GM13976 (cell line): ENCODE measurements at regions not wholly inside any gene's neighbourhood (a gene's known extent, or its start where the extent isn't known, plus 50 kb on each side); places are given as distances from the start of the nearest gene placed in this dataset.

ENCODE experiments used
- DNase-seq: peaks from one replicate; pipeline ENCODE4 v3.0.0; 2012; ENCODE audit warnings: low spot score
- in situ Hi-C: fragments of 300-500 bp; cut with MboI; formaldehyde crosslinking; loops from one replicate; pipeline ENCODE4 v1.12.0; 2022; ENCODE audit warnings: low sequenced_read_pairs, mixed read lengths, inconsistent platforms; ENCODE audit not compliant: unreplicated experiment
- TF ChIP-seq, protein P1 (sequence below): IDR thresholded peaks from 2 replicates; pipeline ENCODE4 v1.5.1; 2012; ENCODE audit warnings: borderline replicate concordance, mild to moderate bottlenecking; ENCODE audit not compliant: insufficient read depth; ENCODE audit errors: extremely low read depth, missing control alignments, control extremely low read depth

DNA sequence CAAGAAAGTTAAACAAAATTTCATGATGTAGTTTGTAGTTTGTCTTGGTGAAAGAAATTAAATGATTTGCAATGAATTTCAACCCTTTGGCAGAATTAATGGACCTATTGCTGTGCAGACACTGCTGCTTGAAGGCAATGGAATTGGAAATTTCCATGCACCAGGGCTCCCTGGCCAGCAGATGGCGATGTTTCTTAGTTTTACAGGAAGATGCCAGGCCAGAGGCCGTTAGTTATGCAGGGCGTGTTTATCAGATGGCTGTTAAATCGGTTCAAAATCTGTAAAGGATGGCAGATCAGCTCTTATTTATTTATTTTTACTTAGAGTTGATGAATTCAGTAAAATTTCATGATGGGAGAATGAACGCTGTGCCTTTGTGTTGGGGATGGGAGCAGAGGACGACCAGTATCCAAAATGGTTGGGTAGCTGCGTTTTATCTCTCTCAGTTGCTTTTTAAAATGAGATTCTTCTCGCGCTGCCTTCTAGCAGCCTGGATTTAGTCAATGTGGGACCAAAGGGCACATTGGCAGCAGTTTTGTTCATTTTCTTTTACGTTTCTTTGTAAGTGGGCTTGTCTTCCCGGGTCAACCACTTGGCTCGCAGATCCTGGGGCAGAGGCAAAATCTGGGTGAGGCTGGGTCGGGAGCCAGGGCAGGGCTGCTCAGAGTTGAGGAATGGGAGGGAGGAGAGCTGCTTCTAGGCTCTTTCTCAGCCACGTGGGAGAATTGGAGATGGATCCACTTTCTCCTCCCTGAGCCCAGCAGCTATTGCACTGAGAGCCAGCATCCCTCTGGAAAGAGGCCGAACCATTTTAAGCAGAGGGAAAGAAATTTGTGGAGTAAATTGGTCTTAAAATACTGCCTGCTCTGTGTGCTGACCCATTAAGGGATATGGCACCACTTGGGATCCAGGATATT lies 344.0 kb downstream of the PIK3C3 start:
- in situ Hi-C loops = no loop called here
- TF ChIP-seq, protein P1, sequence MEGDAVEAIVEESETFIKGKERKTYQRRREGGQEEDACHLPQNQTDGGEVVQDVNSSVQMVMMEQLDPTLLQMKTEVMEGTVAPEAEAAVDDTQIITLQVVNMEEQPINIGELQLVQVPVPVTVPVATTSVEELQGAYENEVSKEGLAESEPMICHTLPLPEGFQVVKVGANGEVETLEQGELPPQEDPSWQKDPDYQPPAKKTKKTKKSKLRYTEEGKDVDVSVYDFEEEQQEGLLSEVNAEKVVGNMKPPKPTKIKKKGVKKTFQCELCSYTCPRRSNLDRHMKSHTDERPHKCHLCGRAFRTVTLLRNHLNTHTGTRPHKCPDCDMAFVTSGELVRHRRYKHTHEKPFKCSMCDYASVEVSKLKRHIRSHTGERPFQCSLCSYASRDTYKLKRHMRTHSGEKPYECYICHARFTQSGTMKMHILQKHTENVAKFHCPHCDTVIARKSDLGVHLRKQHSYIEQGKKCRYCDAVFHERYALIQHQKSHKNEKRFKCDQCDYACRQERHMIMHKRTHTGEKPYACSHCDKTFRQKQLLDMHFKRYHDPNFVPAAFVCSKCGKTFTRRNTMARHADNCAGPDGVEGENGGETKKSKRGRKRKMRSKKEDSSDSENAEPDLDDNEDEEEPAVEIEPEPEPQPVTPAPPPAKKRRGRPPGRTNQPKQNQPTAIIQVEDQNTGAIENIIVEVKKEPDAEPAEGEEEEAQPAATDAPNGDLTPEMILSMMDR = peak; percentile 84
- peak; percentile 53 for DNase-seq

- in situ Hi-C loops = no loop called here
- DNase-seq = no peak
- TF ChIP-seq, protein P1 = no peak
Measured at GRCh38 chr18:42305869-42306593, 351.0 kb downstream of the PIK3C3 start.

- TF ChIP-seq, protein P1 = no peak
- no peak for DNase-seq
- in situ Hi-C loops = no loop called here
Measured at GRCh38 chr18:42306594-42306980, 351.6 kb downstream of the PIK3C3 start.

GRCh38 chr18:42310956-42311355 lies 355.9 kb downstream of the PIK3C3 start:
- DNase-seq = no peak
- TF ChIP-seq, protein P1 = no peak
- in situ Hi-C loops = no loop called here

DNA sequence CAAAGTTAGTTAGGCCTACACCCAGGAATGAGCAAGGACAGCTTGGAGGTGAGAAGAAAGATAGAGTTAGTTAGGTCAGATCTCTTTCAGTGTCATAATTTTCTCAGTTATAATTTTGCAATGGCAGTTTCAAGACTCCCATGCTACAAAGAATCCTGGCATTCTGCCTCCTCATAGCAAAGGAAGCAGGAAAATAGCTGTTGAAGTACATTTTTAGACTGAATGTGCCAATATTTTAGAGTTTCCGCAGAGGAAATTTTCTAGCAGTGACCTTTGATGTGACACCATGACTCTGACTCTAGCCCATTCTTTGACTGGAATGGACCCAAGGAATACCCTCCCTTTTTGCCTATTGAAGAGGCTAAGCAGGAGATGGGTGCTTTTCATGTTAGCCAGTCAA lies 371.7 kb downstream of the PIK3C3 start:
- TF ChIP-seq, protein P1 = no peak
- no peak for DNase-seq
- in situ Hi-C loops = no loop called here

GRCh38 chr18:42328931-42329330 lies 373.9 kb downstream of the PIK3C3 start:
- DNase-seq = no peak
- in situ Hi-C loops = no loop called here
- TF ChIP-seq, protein P1 = no peak
